Neural cell (in vitro differentiated cells): ENCODE measurements at regions not wholly inside any gene's neighbourhood (a gene's known extent, or its start where the extent isn't known, plus 50 kb on each side); places are given as distances from the start of the nearest gene placed in this dataset.

ENCODE experiments used
- EZH2 ChIP-seq: fragments of 200-600, 300-800 bp; shearing (Covaris generic), sonication (generic); IDR thresholded peaks from 2 replicates; pipeline ENCODE4 v1.6.1; 2014; ENCODE audit warnings: antibody characterized with exemption, low read length, borderline replicate concordance, mild to moderate bottlenecking; ENCODE audit not compliant: insufficient read depth, poor library complexity, severe bottlenecking
- MXI1 ChIP-seq: fragments of 450-650 bp; conservative IDR thresholded peaks from 2 replicates; pipeline ENCODE4 v1.6.1; 2014; ENCODE audit warnings: antibody characterized with exemption, mild to moderate bottlenecking; ENCODE audit not compliant: poor library complexity, severe bottlenecking
- POLR2AphosphoS5 ChIP-seq: IDR thresholded peaks from 2 replicates; pipeline ENCODE4 v1.6.1; 2012
- SMC3 ChIP-seq: fragments of 450-650 bp; conservative IDR thresholded peaks from 2 replicates; pipeline ENCODE4 v1.6.1; 2014; ENCODE audit warnings: antibody characterized with exemption, mild to moderate bottlenecking, moderate library complexity; ENCODE audit not compliant: poor library complexity
- TF ChIP-seq, protein P1 (sequence below): fragments of 450-650 bp; IDR thresholded peaks from 2 replicates; pipeline ENCODE4 v1.5.1; 2014; ENCODE audit warnings: antibody characterized with exemption, mild to moderate bottlenecking, moderate library complexity; ENCODE audit not compliant: poor library complexity, severe bottlenecking
- TF ChIP-seq, protein P2 (sequence below): IDR thresholded peaks from 2 replicates; pipeline ENCODE4 v1.6.1; 2012; ENCODE audit warnings: borderline replicate concordance

- TF ChIP-seq, protein P1, sequence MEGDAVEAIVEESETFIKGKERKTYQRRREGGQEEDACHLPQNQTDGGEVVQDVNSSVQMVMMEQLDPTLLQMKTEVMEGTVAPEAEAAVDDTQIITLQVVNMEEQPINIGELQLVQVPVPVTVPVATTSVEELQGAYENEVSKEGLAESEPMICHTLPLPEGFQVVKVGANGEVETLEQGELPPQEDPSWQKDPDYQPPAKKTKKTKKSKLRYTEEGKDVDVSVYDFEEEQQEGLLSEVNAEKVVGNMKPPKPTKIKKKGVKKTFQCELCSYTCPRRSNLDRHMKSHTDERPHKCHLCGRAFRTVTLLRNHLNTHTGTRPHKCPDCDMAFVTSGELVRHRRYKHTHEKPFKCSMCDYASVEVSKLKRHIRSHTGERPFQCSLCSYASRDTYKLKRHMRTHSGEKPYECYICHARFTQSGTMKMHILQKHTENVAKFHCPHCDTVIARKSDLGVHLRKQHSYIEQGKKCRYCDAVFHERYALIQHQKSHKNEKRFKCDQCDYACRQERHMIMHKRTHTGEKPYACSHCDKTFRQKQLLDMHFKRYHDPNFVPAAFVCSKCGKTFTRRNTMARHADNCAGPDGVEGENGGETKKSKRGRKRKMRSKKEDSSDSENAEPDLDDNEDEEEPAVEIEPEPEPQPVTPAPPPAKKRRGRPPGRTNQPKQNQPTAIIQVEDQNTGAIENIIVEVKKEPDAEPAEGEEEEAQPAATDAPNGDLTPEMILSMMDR: no peak
- TF ChIP-seq POLR2AphosphoS5 (no peak), EZH2 (no peak), MXI1 (no peak), SMC3 (no peak)
- TF ChIP-seq, protein P2, sequence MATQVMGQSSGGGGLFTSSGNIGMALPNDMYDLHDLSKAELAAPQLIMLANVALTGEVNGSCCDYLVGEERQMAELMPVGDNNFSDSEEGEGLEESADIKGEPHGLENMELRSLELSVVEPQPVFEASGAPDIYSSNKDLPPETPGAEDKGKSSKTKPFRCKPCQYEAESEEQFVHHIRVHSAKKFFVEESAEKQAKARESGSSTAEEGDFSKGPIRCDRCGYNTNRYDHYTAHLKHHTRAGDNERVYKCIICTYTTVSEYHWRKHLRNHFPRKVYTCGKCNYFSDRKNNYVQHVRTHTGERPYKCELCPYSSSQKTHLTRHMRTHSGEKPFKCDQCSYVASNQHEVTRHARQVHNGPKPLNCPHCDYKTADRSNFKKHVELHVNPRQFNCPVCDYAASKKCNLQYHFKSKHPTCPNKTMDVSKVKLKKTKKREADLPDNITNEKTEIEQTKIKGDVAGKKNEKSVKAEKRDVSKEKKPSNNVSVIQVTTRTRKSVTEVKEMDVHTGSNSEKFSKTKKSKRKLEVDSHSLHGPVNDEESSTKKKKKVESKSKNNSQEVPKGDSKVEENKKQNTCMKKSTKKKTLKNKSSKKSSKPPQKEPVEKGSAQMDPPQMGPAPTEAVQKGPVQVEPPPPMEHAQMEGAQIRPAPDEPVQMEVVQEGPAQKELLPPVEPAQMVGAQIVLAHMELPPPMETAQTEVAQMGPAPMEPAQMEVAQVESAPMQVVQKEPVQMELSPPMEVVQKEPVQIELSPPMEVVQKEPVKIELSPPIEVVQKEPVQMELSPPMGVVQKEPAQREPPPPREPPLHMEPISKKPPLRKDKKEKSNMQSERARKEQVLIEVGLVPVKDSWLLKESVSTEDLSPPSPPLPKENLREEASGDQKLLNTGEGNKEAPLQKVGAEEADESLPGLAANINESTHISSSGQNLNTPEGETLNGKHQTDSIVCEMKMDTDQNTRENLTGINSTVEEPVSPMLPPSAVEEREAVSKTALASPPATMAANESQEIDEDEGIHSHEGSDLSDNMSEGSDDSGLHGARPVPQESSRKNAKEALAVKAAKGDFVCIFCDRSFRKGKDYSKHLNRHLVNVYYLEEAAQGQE: no peak
These were observed 307.7 kb downstream of the ADRA2A start for GRCh38 chr10:111384556-111384955.
